H9 (cell line): ENCODE measurements at regions not wholly inside any gene's neighbourhood (a gene's known extent, or its start where the extent isn't known, plus 50 kb on each side); places are given as distances from the start of the nearest gene placed in this dataset.
A peak's percentile ranks its signal among the peaks of the same experiment; 100 is the strongest.
"Not testable (repeated sequence)": the region's sequence is repeated elsewhere in the genome, so short reads cannot be mapped to it uniquely, and the experiment has no call there.

Experiments
- DNase-seq: peaks from one replicate; pipeline ENCODE4 v3.0.0-alpha.2; 2017
- H2AFZ ChIP-seq: one replicate; pipeline ENCODE4 v1.6.1; 2013; ENCODE audit warnings: mild to moderate bottlenecking, low read length, control low read depth, moderate library complexity
- H2AK5ac ChIP-seq: 2 replicates; pipeline ENCODE4 v1.6.1; 2013; ENCODE audit warnings: low read length, control low read depth, mixed read lengths; ENCODE audit not compliant: insufficient read length
- H2BK120ac ChIP-seq: one replicate; pipeline ENCODE4 v1.6.1; 2013; ENCODE audit warnings: low read depth, mild to moderate bottlenecking, low read length, control low read depth, inconsistent platforms; ENCODE audit not compliant: poor library complexity, severe bottlenecking
- H2BK12ac ChIP-seq: 2 replicates; pipeline ENCODE4 v1.6.1; 2013; ENCODE audit warnings: low read length, control low read depth, mixed read lengths, low read depth; ENCODE audit not compliant: insufficient read length
- H2BK15ac ChIP-seq: 2 replicates; pipeline ENCODE4 v1.6.1; 2013; ENCODE audit warnings: low read depth, low read length, control low read depth
- H2BK20ac ChIP-seq: one replicate; pipeline ENCODE4 v1.6.1; 2013; ENCODE audit warnings: low read depth, mild to moderate bottlenecking, low read length, control low read depth, inconsistent platforms; ENCODE audit not compliant: poor library complexity, severe bottlenecking
- H2BK5ac ChIP-seq: 2 replicates; pipeline ENCODE4 v1.6.1; 2013; ENCODE audit warnings: low read length, control low read depth, mixed read lengths; ENCODE audit not compliant: insufficient read length
- H3K14ac ChIP-seq: 2 replicates; pipeline ENCODE4 v1.6.1; 2013; ENCODE audit warnings: low read length, control low read depth; ENCODE audit not compliant: insufficient read depth
- H3K18ac ChIP-seq: 2 replicates; pipeline ENCODE4 v1.6.1; 2013; ENCODE audit warnings: low read depth, mild to moderate bottlenecking, mixed read lengths, low read length, control low read depth; ENCODE audit not compliant: insufficient read length
- H3K23ac ChIP-seq: 2 replicates; pipeline ENCODE4 v1.6.1; 2013; ENCODE audit warnings: low read length, control low read depth, mixed read lengths, low read depth; ENCODE audit not compliant: insufficient read length
- H3K23me2 ChIP-seq: 2 replicates; pipeline ENCODE4 v1.6.1; 2013; ENCODE audit warnings: low read depth, mild to moderate bottlenecking, mixed read lengths, low read length, control low read depth; ENCODE audit not compliant: insufficient read length, poor library complexity, severe bottlenecking
- H3K27ac ChIP-seq: 2 replicates; pipeline ENCODE4 v1.5.1; 2013; ENCODE audit warnings: low read length, control low read depth, mixed read lengths, low read depth; ENCODE audit not compliant: insufficient read length
- H3K27me3 ChIP-seq: 2 replicates; pipeline ENCODE4 v1.6.1; 2013; ENCODE audit warnings: low read length, control low read depth, inconsistent platforms; ENCODE audit not compliant: insufficient read depth
- H3K4ac ChIP-seq: 2 replicates; pipeline ENCODE4 v1.6.1; 2013; ENCODE audit warnings: low read depth, mild to moderate bottlenecking, control low read depth, inconsistent platforms, low read length, moderate library complexity
- H3K4me1 ChIP-seq: 2 replicates; pipeline ENCODE4 v1.6.1; 2013; ENCODE audit warnings: low read length, control low read depth, inconsistent platforms; ENCODE audit not compliant: insufficient read depth
- H3K4me2 ChIP-seq: 2 replicates; pipeline ENCODE4 v1.6.1; 2013; ENCODE audit warnings: low read length, control low read depth, mixed read lengths; ENCODE audit not compliant: insufficient read length, insufficient read depth
- H3K56ac ChIP-seq: 2 replicates; pipeline ENCODE4 v1.6.1; 2013; ENCODE audit warnings: low read depth, mild to moderate bottlenecking, mixed read lengths, low read length, control low read depth; ENCODE audit not compliant: insufficient read length
- H3K79me1 ChIP-seq: 2 replicates; pipeline ENCODE4 v1.6.1; 2013; ENCODE audit warnings: low read depth, mild to moderate bottlenecking, moderate library complexity, low read length, control low read depth, inconsistent platforms; ENCODE audit not compliant: insufficient read depth, poor library complexity, severe bottlenecking
- H3K79me2 ChIP-seq: 2 replicates; pipeline ENCODE4 v1.6.1; 2013; ENCODE audit warnings: low read length, control low read depth, inconsistent platforms; ENCODE audit not compliant: insufficient read depth
- H3K9ac ChIP-seq: 2 replicates; pipeline ENCODE4 v1.6.1; 2013; ENCODE audit warnings: low read length, control low read depth, mixed read lengths; ENCODE audit not compliant: insufficient read length; ENCODE audit errors: extremely low read depth
- H3K9me3 ChIP-seq: one replicate; pipeline ENCODE4 v1.6.1; 2013; ENCODE audit warnings: low read depth, low read length, inconsistent platforms; ENCODE audit not compliant: control insufficient read depth
- H3T11ph ChIP-seq: one replicate; pipeline ENCODE4 v1.6.1; 2013; ENCODE audit warnings: mild to moderate bottlenecking, low read length, control low read depth, inconsistent platforms
- H4K20me1 ChIP-seq: one replicate; pipeline ENCODE4 v1.6.1; 2013; ENCODE audit not compliant: control insufficient read depth, insufficient read length, insufficient read depth
- H4K5ac ChIP-seq: 2 replicates; pipeline ENCODE4 v1.6.1; 2013; ENCODE audit warnings: low read depth, mild to moderate bottlenecking, mixed read lengths, low read length, control low read depth; ENCODE audit not compliant: insufficient read length
- H4K8ac ChIP-seq: replicated peaks from 2 replicates; pipeline ENCODE4 v1.6.1; 2013; ENCODE audit warnings: low read length, control low read depth, mixed read lengths, low read depth; ENCODE audit not compliant: insufficient read length
- H4K91ac ChIP-seq: 2 replicates; pipeline ENCODE4 v1.6.1; 2013; ENCODE audit warnings: low read depth, mild to moderate bottlenecking, moderate library complexity, mixed read lengths, low read length, control low read depth; ENCODE audit not compliant: insufficient read length
- H3K27ac Mint-ChIP-seq, 3 experiments: 2 replicates in 2 of 3; 3 replicates in 1 of 3; pipeline ENCODE4 v1.8.0; 2020 to 2021; ENCODE audit warnings: mixed read lengths in 3 of 3, mild to moderate bottlenecking in 1 of 3, moderate library complexity in 1 of 3
- H3K27me3 Mint-ChIP-seq: 2 replicates; pipeline ENCODE4 v1.8.0; 2021; ENCODE audit warnings: low read depth, mild to moderate bottlenecking, moderate library complexity, mixed read lengths
- H3K36me3 Mint-ChIP-seq, 3 experiments: 2 replicates in 2 of 3; 3 replicates in 1 of 3; pipeline ENCODE4 v1.8.0; 2020 to 2021; ENCODE audit warnings: low read depth in 3 of 3, mixed read lengths in 3 of 3; ENCODE audit not compliant: insufficient read depth in 1 of 3
- H3K4me1 Mint-ChIP-seq, 2 experiments: 2 replicates each; pipeline ENCODE4 v1.8.0; 2020; ENCODE audit warnings: mixed read lengths in 2 of 2
- H3K4me3 Mint-ChIP-seq, 2 experiments: 2 replicates in 1 of 2; 3 replicates in 1 of 2; pipeline ENCODE4 v1.8.0; 2020 to 2021; ENCODE audit warnings: mild to moderate bottlenecking in 2 of 2, mixed read lengths in 2 of 2, moderate library complexity in 1 of 2
- H3K9me3 Mint-ChIP-seq, 2 experiments: 2 replicates in 1 of 2; 3 replicates in 1 of 2; pipeline ENCODE4 v1.8.0; 2020; ENCODE audit warnings: mild to moderate bottlenecking in 2 of 2, mixed read lengths in 2 of 2, moderate library complexity in 1 of 2
- WGBS: extraction: QIAGEN DNeasy Blood & Tissue Kit; methylation state at CpG from one replicate; pipeline ENCODE4 v1.1.7; 2013; ENCODE audit warnings: missing lambda C conversion rate, low lambda C conversion rate, mixed read lengths; ENCODE audit not compliant: insufficient read length; ENCODE audit errors: extremely low coverage; 5-methylcytosine and 5-hydroxymethylcytosine counted together
- TF ChIP-seq, protein P1 (sequence below): fragments of 200-600 bp; sonication (generic); conservative IDR thresholded peaks from 3 replicates; pipeline ENCODE4 v1.8.0; 2021; ENCODE audit warnings: antibody characterized with exemption, mild to moderate bottlenecking

DNA sequence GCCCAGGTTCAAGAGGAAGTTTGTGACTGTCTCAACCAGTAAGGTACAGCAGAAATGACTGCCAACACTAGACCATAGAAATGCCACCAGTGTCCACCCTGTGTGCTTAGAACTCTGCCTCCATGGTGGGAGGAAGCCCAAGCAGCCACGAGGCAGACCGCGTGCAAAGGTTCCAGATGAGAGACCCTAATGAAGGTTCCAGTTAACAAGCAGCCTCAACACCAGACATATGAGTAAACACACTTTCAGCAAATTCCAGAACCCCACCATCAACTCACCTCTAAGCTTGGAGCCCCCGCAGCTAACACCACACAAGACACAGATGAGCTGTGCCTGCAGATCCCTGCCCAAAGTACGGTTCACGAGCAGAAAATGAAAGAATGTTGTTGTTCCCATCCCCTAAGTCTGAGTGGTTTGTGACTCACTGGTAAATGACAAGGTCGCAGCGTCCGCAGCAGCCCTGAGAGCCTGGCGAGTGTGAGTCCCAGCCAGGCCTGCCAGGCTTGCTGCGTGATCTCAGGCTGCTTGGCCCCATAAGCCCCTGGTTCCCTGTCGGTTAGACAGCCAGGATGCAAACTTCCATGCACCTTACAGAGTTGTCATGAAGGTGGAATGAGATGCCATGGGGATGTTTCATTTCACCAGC is 193.7 kb downstream of the C16orf95 start:
- no peak overlapping the region for H2BK15ac ChIP-seq
- no peak overlapping the region for H3K27ac ChIP-seq
- H3K79me2 ChIP-seq: no peaks in the 10 kb centered on the region
- 0 out of 2 replicates have a peak, but pooled peaks cover 2% of the 10 kb centered on the region for H3K27me3 ChIP-seq
- no peak overlapping the region for H3K4ac ChIP-seq
- no peak overlapping the region for H3K4me2 ChIP-seq
- no peak overlapping the region for H2BK12ac ChIP-seq
- H3K4me1 Mint-ChIP-seq: peaks cover 2 to 8% of the 10 kb centered on the region in 2 experiments; a peak in 3 of 4 replicates
- no peak overlapping the region for H3K18ac ChIP-seq
- no CpG with 5 or more reads among the region's 12 CpGs for WGBS
- H3K9ac ChIP-seq: no peak overlapping the region
- H4K20me1 ChIP-seq: no peaks in the 10 kb centered on the region
- H3K23ac ChIP-seq: no peak overlapping the region
- H2BK120ac ChIP-seq: no peak overlapping the region
- DNase-seq: no peak
- H3K27ac Mint-ChIP-seq: no peak overlapping the region
- no peak overlapping the region for H3K56ac ChIP-seq
- no peak overlapping the region for H4K5ac ChIP-seq
- no peak overlapping the region for H2AFZ ChIP-seq
- no peak overlapping the region for H2BK20ac ChIP-seq
- no peaks in the 10 kb centered on the region for H3K79me1 ChIP-seq
- H2BK5ac ChIP-seq: no peak overlapping the region
- H3K9me3 ChIP-seq: no peaks in the 10 kb centered on the region
- no peaks in the 10 kb centered on the region for H3K23me2 ChIP-seq
- no peak overlapping the region for H4K8ac ChIP-seq
- no peak overlapping the region for H2AK5ac ChIP-seq
- no peaks in the 10 kb centered on the region; a peak in 1 of 5 replicates for H3K9me3 Mint-ChIP-seq
- no peaks in the 10 kb centered on the region for H3K4me1 ChIP-seq
- TF ChIP-seq, protein P1, sequence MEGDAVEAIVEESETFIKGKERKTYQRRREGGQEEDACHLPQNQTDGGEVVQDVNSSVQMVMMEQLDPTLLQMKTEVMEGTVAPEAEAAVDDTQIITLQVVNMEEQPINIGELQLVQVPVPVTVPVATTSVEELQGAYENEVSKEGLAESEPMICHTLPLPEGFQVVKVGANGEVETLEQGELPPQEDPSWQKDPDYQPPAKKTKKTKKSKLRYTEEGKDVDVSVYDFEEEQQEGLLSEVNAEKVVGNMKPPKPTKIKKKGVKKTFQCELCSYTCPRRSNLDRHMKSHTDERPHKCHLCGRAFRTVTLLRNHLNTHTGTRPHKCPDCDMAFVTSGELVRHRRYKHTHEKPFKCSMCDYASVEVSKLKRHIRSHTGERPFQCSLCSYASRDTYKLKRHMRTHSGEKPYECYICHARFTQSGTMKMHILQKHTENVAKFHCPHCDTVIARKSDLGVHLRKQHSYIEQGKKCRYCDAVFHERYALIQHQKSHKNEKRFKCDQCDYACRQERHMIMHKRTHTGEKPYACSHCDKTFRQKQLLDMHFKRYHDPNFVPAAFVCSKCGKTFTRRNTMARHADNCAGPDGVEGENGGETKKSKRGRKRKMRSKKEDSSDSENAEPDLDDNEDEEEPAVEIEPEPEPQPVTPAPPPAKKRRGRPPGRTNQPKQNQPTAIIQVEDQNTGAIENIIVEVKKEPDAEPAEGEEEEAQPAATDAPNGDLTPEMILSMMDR: no peak
- H3K4me3 Mint-ChIP-seq: no peak overlapping the region
- H3T11ph ChIP-seq: no peak overlapping the region
- no peaks in the 10 kb centered on the region for H3K36me3 Mint-ChIP-seq
- no peak overlapping the region for H4K91ac ChIP-seq
- H3K27me3 Mint-ChIP-seq: peaks cover 3% of the 10 kb centered on the region
- H3K14ac ChIP-seq: no peak overlapping the region

DNA sequence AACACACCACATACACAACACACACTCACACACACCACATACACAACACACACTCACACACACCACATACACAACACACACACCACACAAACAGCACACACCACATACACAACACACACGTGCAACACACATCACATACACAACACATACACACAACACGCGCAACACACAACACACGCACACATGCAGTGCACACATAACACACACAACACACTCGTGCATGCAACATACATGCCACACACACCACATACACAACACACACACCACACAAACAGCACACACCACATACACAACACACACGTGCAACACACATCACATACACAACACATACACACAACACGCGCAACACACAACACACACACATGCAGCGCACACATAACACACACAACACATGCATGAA is 192.8 kb downstream of the C16orf95 start:
- no CpG with 5 or more reads among the region's 9 CpGs for WGBS
- not testable (repeated sequence) for H3K4me2 ChIP-seq, H3K9me3 Mint-ChIP-seq

More for the DNA sequence above, 192.8 kb downstream of the C16orf95 start:
- not testable (repeated sequence) for H3K9me3 ChIP-seq, H4K5ac ChIP-seq, H3K27ac ChIP-seq, H4K20me1 ChIP-seq, H3K79me1 ChIP-seq, H2BK15ac ChIP-seq, H3K4me3 Mint-ChIP-seq, H2AFZ ChIP-seq, H3K56ac ChIP-seq, DNase-seq, H3K79me2 ChIP-seq, H3K36me3 Mint-ChIP-seq, H4K91ac ChIP-seq, H2BK120ac ChIP-seq, H2BK5ac ChIP-seq, H3K4me1 ChIP-seq, H3K27ac Mint-ChIP-seq, H3K4me1 Mint-ChIP-seq, H3K27me3 Mint-ChIP-seq, H3K14ac ChIP-seq, H3K18ac ChIP-seq, H3K23ac ChIP-seq, H3K23me2 ChIP-seq, H2BK12ac ChIP-seq, H3K27me3 ChIP-seq, H3K9ac ChIP-seq, H3T11ph ChIP-seq, H2AK5ac ChIP-seq, H2BK20ac ChIP-seq, H3K4ac ChIP-seq
- H4K8ac ChIP-seq: peak overlapping the region; percentile 38
